H9 (cell line): ENCODE measurements at regions not wholly inside any gene's neighbourhood (a gene's known extent, or its start where the extent isn't known, plus 50 kb on each side); places are given as distances from the start of the nearest gene placed in this dataset.

Experiments
- DNase-seq: peaks from one replicate; pipeline ENCODE4 v3.0.0-alpha.2; 2017
- H2AFZ ChIP-seq: one replicate; pipeline ENCODE4 v1.6.1; 2013; ENCODE audit warnings: mild to moderate bottlenecking, low read length, control low read depth, moderate library complexity
- H2AK5ac ChIP-seq: 2 replicates; pipeline ENCODE4 v1.6.1; 2013; ENCODE audit warnings: low read length, control low read depth, mixed read lengths; ENCODE audit not compliant: insufficient read length
- H2BK120ac ChIP-seq: one replicate; pipeline ENCODE4 v1.6.1; 2013; ENCODE audit warnings: low read depth, mild to moderate bottlenecking, low read length, control low read depth, inconsistent platforms; ENCODE audit not compliant: poor library complexity, severe bottlenecking
- H2BK12ac ChIP-seq: 2 replicates; pipeline ENCODE4 v1.6.1; 2013; ENCODE audit warnings: low read length, control low read depth, mixed read lengths, low read depth; ENCODE audit not compliant: insufficient read length
- H2BK15ac ChIP-seq: 2 replicates; pipeline ENCODE4 v1.6.1; 2013; ENCODE audit warnings: low read depth, low read length, control low read depth
- H2BK20ac ChIP-seq: one replicate; pipeline ENCODE4 v1.6.1; 2013; ENCODE audit warnings: low read depth, mild to moderate bottlenecking, low read length, control low read depth, inconsistent platforms; ENCODE audit not compliant: poor library complexity, severe bottlenecking
- H2BK5ac ChIP-seq: 2 replicates; pipeline ENCODE4 v1.6.1; 2013; ENCODE audit warnings: low read length, control low read depth, mixed read lengths; ENCODE audit not compliant: insufficient read length
- H3K14ac ChIP-seq: 2 replicates; pipeline ENCODE4 v1.6.1; 2013; ENCODE audit warnings: low read length, control low read depth; ENCODE audit not compliant: insufficient read depth
- H3K18ac ChIP-seq: 2 replicates; pipeline ENCODE4 v1.6.1; 2013; ENCODE audit warnings: low read depth, mild to moderate bottlenecking, mixed read lengths, low read length, control low read depth; ENCODE audit not compliant: insufficient read length
- H3K23ac ChIP-seq: 2 replicates; pipeline ENCODE4 v1.6.1; 2013; ENCODE audit warnings: low read length, control low read depth, mixed read lengths, low read depth; ENCODE audit not compliant: insufficient read length
- H3K23me2 ChIP-seq: 2 replicates; pipeline ENCODE4 v1.6.1; 2013; ENCODE audit warnings: low read depth, mild to moderate bottlenecking, mixed read lengths, low read length, control low read depth; ENCODE audit not compliant: insufficient read length, poor library complexity, severe bottlenecking
- H3K27ac ChIP-seq: 2 replicates; pipeline ENCODE4 v1.5.1; 2013; ENCODE audit warnings: low read length, control low read depth, mixed read lengths, low read depth; ENCODE audit not compliant: insufficient read length
- H3K27me3 ChIP-seq: 2 replicates; pipeline ENCODE4 v1.6.1; 2013; ENCODE audit warnings: low read length, control low read depth, inconsistent platforms; ENCODE audit not compliant: insufficient read depth
- H3K4ac ChIP-seq: 2 replicates; pipeline ENCODE4 v1.6.1; 2013; ENCODE audit warnings: low read depth, mild to moderate bottlenecking, control low read depth, inconsistent platforms, low read length, moderate library complexity
- H3K4me1 ChIP-seq: 2 replicates; pipeline ENCODE4 v1.6.1; 2013; ENCODE audit warnings: low read length, control low read depth, inconsistent platforms; ENCODE audit not compliant: insufficient read depth
- H3K4me2 ChIP-seq: 2 replicates; pipeline ENCODE4 v1.6.1; 2013; ENCODE audit warnings: low read length, control low read depth, mixed read lengths; ENCODE audit not compliant: insufficient read length, insufficient read depth
- H3K56ac ChIP-seq: 2 replicates; pipeline ENCODE4 v1.6.1; 2013; ENCODE audit warnings: low read depth, mild to moderate bottlenecking, mixed read lengths, low read length, control low read depth; ENCODE audit not compliant: insufficient read length
- H3K79me1 ChIP-seq: 2 replicates; pipeline ENCODE4 v1.6.1; 2013; ENCODE audit warnings: low read depth, mild to moderate bottlenecking, moderate library complexity, low read length, control low read depth, inconsistent platforms; ENCODE audit not compliant: insufficient read depth, poor library complexity, severe bottlenecking
- H3K79me2 ChIP-seq: 2 replicates; pipeline ENCODE4 v1.6.1; 2013; ENCODE audit warnings: low read length, control low read depth, inconsistent platforms; ENCODE audit not compliant: insufficient read depth
- H3K9ac ChIP-seq: 2 replicates; pipeline ENCODE4 v1.6.1; 2013; ENCODE audit warnings: low read length, control low read depth, mixed read lengths; ENCODE audit not compliant: insufficient read length; ENCODE audit errors: extremely low read depth
- H3K9me3 ChIP-seq: one replicate; pipeline ENCODE4 v1.6.1; 2013; ENCODE audit warnings: low read depth, low read length, inconsistent platforms; ENCODE audit not compliant: control insufficient read depth
- H3T11ph ChIP-seq: one replicate; pipeline ENCODE4 v1.6.1; 2013; ENCODE audit warnings: mild to moderate bottlenecking, low read length, control low read depth, inconsistent platforms
- H4K20me1 ChIP-seq: one replicate; pipeline ENCODE4 v1.6.1; 2013; ENCODE audit not compliant: control insufficient read depth, insufficient read length, insufficient read depth
- H4K5ac ChIP-seq: 2 replicates; pipeline ENCODE4 v1.6.1; 2013; ENCODE audit warnings: low read depth, mild to moderate bottlenecking, mixed read lengths, low read length, control low read depth; ENCODE audit not compliant: insufficient read length
- H4K8ac ChIP-seq: replicated peaks from 2 replicates; pipeline ENCODE4 v1.6.1; 2013; ENCODE audit warnings: low read length, control low read depth, mixed read lengths, low read depth; ENCODE audit not compliant: insufficient read length
- H4K91ac ChIP-seq: 2 replicates; pipeline ENCODE4 v1.6.1; 2013; ENCODE audit warnings: low read depth, mild to moderate bottlenecking, moderate library complexity, mixed read lengths, low read length, control low read depth; ENCODE audit not compliant: insufficient read length
- H3K27ac Mint-ChIP-seq, 3 experiments: 2 replicates in 2 of 3; 3 replicates in 1 of 3; pipeline ENCODE4 v1.8.0; 2020 to 2021; ENCODE audit warnings: mixed read lengths in 3 of 3, mild to moderate bottlenecking in 1 of 3, moderate library complexity in 1 of 3
- H3K27me3 Mint-ChIP-seq: 2 replicates; pipeline ENCODE4 v1.8.0; 2021; ENCODE audit warnings: low read depth, mild to moderate bottlenecking, moderate library complexity, mixed read lengths
- H3K36me3 Mint-ChIP-seq, 3 experiments: 2 replicates in 2 of 3; 3 replicates in 1 of 3; pipeline ENCODE4 v1.8.0; 2020 to 2021; ENCODE audit warnings: low read depth in 3 of 3, mixed read lengths in 3 of 3; ENCODE audit not compliant: insufficient read depth in 1 of 3
- H3K4me1 Mint-ChIP-seq, 2 experiments: 2 replicates each; pipeline ENCODE4 v1.8.0; 2020; ENCODE audit warnings: mixed read lengths in 2 of 2
- H3K4me3 Mint-ChIP-seq, 2 experiments: 2 replicates in 1 of 2; 3 replicates in 1 of 2; pipeline ENCODE4 v1.8.0; 2020 to 2021; ENCODE audit warnings: mild to moderate bottlenecking in 2 of 2, mixed read lengths in 2 of 2, moderate library complexity in 1 of 2
- H3K9me3 Mint-ChIP-seq, 2 experiments: 2 replicates in 1 of 2; 3 replicates in 1 of 2; pipeline ENCODE4 v1.8.0; 2020; ENCODE audit warnings: mild to moderate bottlenecking in 2 of 2, mixed read lengths in 2 of 2, moderate library complexity in 1 of 2
- WGBS: extraction: QIAGEN DNeasy Blood & Tissue Kit; methylation state at CpG from one replicate; pipeline ENCODE4 v1.1.7; 2013; ENCODE audit warnings: missing lambda C conversion rate, low lambda C conversion rate, mixed read lengths; ENCODE audit not compliant: insufficient read length; ENCODE audit errors: extremely low coverage; 5-methylcytosine and 5-hydroxymethylcytosine counted together
- TF ChIP-seq, protein P1 (sequence below): fragments of 200-600 bp; sonication (generic); conservative IDR thresholded peaks from 3 replicates; pipeline ENCODE4 v1.8.0; 2021; ENCODE audit warnings: antibody characterized with exemption, mild to moderate bottlenecking

DNA sequence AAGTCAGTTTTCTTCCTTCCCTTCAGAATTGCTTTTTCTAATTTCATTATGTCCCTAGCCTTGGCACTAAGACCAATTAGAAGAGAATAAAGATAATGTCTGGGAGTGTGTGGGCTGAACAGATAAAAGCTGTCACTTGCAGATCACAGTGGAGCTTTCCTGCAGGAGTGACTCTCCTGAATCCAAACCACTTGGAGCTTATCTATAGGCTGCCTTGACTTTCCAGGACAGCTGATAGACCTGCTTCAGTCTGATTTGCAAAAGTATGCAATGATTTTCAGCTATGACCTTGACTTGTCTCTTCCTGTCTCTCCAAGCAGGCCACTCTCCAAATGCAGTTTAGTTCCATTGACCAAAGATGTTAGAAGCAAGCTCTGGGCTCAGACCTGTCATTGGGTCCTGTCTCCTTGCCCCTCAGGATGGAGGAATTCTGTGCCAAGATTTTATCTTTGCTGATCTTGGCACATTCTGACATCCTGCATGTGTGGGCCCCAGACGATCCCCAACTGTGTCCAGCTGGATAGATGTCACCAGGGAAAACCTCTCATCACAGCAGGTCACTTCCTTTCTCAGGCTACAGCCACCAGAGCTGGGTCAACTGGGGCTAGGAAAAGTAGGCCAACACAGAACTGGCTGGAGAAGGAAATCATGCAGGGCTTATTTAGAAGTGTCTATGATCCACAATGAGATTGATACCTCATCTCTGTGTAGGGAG is 120.9 kb upstream of the ZNF438 start:
- no peak for DNase-seq
- no peaks in the 10 kb centered on the region for H3K27me3 ChIP-seq
- no peaks in the 10 kb centered on the region; the same call in 1 of the 2 replicates for H3K4me1 ChIP-seq
- H3K56ac ChIP-seq, result no peak overlapping the region
- H2AFZ ChIP-seq, result no peak overlapping the region
- H2BK120ac ChIP-seq, result no peak overlapping the region
- no peak overlapping the region for H2BK5ac ChIP-seq
- no peak overlapping the region for H3T11ph ChIP-seq
- no peaks in the 10 kb centered on the region for H3K79me1 ChIP-seq
- no peaks in the 10 kb centered on the region for H3K9me3 ChIP-seq
- no peak overlapping the region for H2AK5ac ChIP-seq
- no peak overlapping the region for H2BK12ac ChIP-seq
- H3K79me2 ChIP-seq, result no peaks in the 10 kb centered on the region
- no peaks in the 10 kb centered on the region for H3K23me2 ChIP-seq
- no peak overlapping the region for H4K8ac ChIP-seq
- no peak overlapping the region for H3K23ac ChIP-seq
- no peak overlapping the region for H2BK15ac ChIP-seq
- H3K27ac ChIP-seq, result no peak overlapping the region
- no peak overlapping the region for H4K5ac ChIP-seq
- no peak overlapping the region for H3K4ac ChIP-seq
- no CpG with 5 or more reads among the region's 1 CpG for WGBS
- no peak overlapping the region for H2BK20ac ChIP-seq
- no peak overlapping the region for H4K91ac ChIP-seq
- H3K9me3 Mint-ChIP-seq, result peaks cover 0 to 4% of the 10 kb centered on the region in 2 experiments; a peak in 3 of 5 replicates
- H3K4me3 Mint-ChIP-seq, result no peak overlapping the region
- no peak overlapping the region for H3K4me2 ChIP-seq
- no peak overlapping the region for H3K9ac ChIP-seq
- H3K36me3 Mint-ChIP-seq, result no peaks in the 10 kb centered on the region; a peak in 1 of 7 replicates
- peaks cover 7 to 12% of the 10 kb centered on the region in 2 experiments for H3K4me1 Mint-ChIP-seq
- H4K20me1 ChIP-seq, result no peaks in the 10 kb centered on the region
- H3K18ac ChIP-seq, result no peak overlapping the region
- H3K14ac ChIP-seq, result no peak overlapping the region
- TF ChIP-seq, protein P1, sequence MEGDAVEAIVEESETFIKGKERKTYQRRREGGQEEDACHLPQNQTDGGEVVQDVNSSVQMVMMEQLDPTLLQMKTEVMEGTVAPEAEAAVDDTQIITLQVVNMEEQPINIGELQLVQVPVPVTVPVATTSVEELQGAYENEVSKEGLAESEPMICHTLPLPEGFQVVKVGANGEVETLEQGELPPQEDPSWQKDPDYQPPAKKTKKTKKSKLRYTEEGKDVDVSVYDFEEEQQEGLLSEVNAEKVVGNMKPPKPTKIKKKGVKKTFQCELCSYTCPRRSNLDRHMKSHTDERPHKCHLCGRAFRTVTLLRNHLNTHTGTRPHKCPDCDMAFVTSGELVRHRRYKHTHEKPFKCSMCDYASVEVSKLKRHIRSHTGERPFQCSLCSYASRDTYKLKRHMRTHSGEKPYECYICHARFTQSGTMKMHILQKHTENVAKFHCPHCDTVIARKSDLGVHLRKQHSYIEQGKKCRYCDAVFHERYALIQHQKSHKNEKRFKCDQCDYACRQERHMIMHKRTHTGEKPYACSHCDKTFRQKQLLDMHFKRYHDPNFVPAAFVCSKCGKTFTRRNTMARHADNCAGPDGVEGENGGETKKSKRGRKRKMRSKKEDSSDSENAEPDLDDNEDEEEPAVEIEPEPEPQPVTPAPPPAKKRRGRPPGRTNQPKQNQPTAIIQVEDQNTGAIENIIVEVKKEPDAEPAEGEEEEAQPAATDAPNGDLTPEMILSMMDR, result no peak
- no peak overlapping the region for H3K27ac Mint-ChIP-seq
- H3K27me3 Mint-ChIP-seq, result no peaks in the 10 kb centered on the region
